ENCODE measurements at regions not wholly inside any gene's neighbourhood (a gene's known extent, or its start where the extent isn't known, plus 50 kb on each side); places are given as distances from the start of the nearest gene placed in this dataset.
"Not testable (repeated sequence)": the region's sequence is repeated elsewhere in the genome, so short reads cannot be mapped to it uniquely, and the experiment has no call there.

GRCh38 chr1:79501153-79501552 lies 494.6 kb upstream of the ADGRL4 start:
- TF ChIP-seq POLR2A (IDR thresholded peaks at IDR 0.05), result no peak
- Histone ChIP-seq H3K4me1 (no peaks in the 10 kb centered on the region), H3K36me3 (ENCODE audit: low read depth, missing control alignments) (no peaks in the 10 kb centered on the region), H3K27me3 (no peaks in the 10 kb centered on the region), H3K27ac (no peak overlapping the region), H3K4me3 (no peak overlapping the region), H3K9me3 (no peaks in the 10 kb centered on the region)
- intact Hi-C loops (cut with DNase I; ENCODE audit: low total_unique reads), result no loop called here
- DNase-seq, result no peak
- 91 to 92% methylated on average over 3 of the region's 3 CpGs for WGBS, 2 donors

- 79 to 94% methylated on average over 1 of the region's 1 CpG for WGBS, 2 donors
- H3K27ac ChIP-seq, result no peak overlapping the region
- H3K9me3 ChIP-seq, result no peaks in the 10 kb centered on the region
- no peak for TF ChIP-seq CTCF (IDR thresholded peaks at IDR 0.05)
- no peak for TF ChIP-seq POLR2A (IDR thresholded peaks at IDR 0.05)
- DNase-seq, result no peak
- H3K4me1 ChIP-seq, result no peaks in the 10 kb centered on the region
- no peaks in the 10 kb centered on the region for H3K27me3 ChIP-seq
- H3K4me3 ChIP-seq, result no peak overlapping the region
- intact Hi-C loops (cut with DNase I; ENCODE audit: low total_unique reads), result no loop called here
- no peaks in the 10 kb centered on the region for H3K36me3 ChIP-seq (ENCODE audit: low read depth, missing control alignments)
Observed at GRCh38 chr1:79499541-79499940, 493.0 kb upstream of the ADGRL4 start.

- WGBS, 2 donors, result 53 to 56% methylated on average over 4 of the region's 4 CpGs
- Histone ChIP-seq H3K9me3 (no peaks in the 10 kb centered on the region), H3K27ac (no peak overlapping the region), H3K36me3 (ENCODE audit: low read depth, missing control alignments) (no peaks in the 10 kb centered on the region), H3K27me3 (no peaks in the 10 kb centered on the region), H3K4me3 (no peak overlapping the region), H3K4me1 (no peaks in the 10 kb centered on the region)
- intact Hi-C loops (cut with DNase I; ENCODE audit: low total_unique reads), result no loop called here
- peak; percentile 16 for DNase-seq
- no peak for TF ChIP-seq POLR2A (IDR thresholded peaks at IDR 0.05)
- TF ChIP-seq CTCF (IDR thresholded peaks at IDR 0.05), result peak; percentile 42 to 65 (median 52)
Observed at GRCh38 chr1:79497193-79497773, 490.8 kb upstream of the ADGRL4 start.

- Histone ChIP-seq H3K27me3 (no peaks in the 10 kb centered on the region), H3K4me1 (no peaks in the 10 kb centered on the region), H3K27ac (no peak overlapping the region), H3K9me3 (no peaks in the 10 kb centered on the region), H3K36me3 (ENCODE audit: low read depth, missing control alignments) (no peaks in the 10 kb centered on the region), H3K4me3 (no peak overlapping the region)
- TF ChIP-seq POLR2A (IDR thresholded peaks at IDR 0.05) (no peak), CTCF (IDR thresholded peaks at IDR 0.05) (no peak)
- 76 to 79% methylated on average over 2 of the region's 2 CpGs for WGBS, 2 donors
- no peak for DNase-seq
- intact Hi-C loops (cut with DNase I; ENCODE audit: low total_unique reads), result no loop called here
Observed at GRCh38 chr1:79496129-79496528, 489.6 kb upstream of the ADGRL4 start.

GRCh38 chr1:79493702-79494101 lies 487.2 kb upstream of the ADGRL4 start:
- H3K36me3 ChIP-seq (ENCODE audit: low read depth, missing control alignments); H3K4me3 ChIP-seq; intact Hi-C loops (cut with DNase I; ENCODE audit: low total_unique reads); H3K27me3 ChIP-seq; DNase-seq; H3K27ac ChIP-seq; H3K9me3 ChIP-seq; H3K4me1 ChIP-seq: not testable (repeated sequence)
- 78 to 85% methylated on average over 4 of the region's 4 CpGs for WGBS, 2 donors

GRCh38 chr1:79488572-79489121 lies 482.1 kb upstream of the ADGRL4 start:
- 75 to 88% methylated on average over 4 of the region's 4 CpGs for whole genome bisulfite sequencing, 2 donors
- H3K36me3 ChIP-seq (ENCODE audit: low read depth, missing control alignments); H3K9me3 ChIP-seq; H3K4me1 ChIP-seq; H3K27ac ChIP-seq; H3K27me3 ChIP-seq; intact Hi-C loops (cut with DNase I; ENCODE audit: low total_unique reads); DNase-seq; H3K4me3 ChIP-seq: not testable (repeated sequence)
